Cardiac fibroblast (primary cell): ENCODE measurements at regions not wholly inside any gene's neighbourhood (a gene's known extent, or its start where the extent isn't known, plus 50 kb on each side); places are given as distances from the start of the nearest gene placed in this dataset.

ENCODE experiments used
- DNase-seq, 2 donors: peaks; one replicate each; pipeline versions ENCODE4 v3.0.0 to v3.0.0-alpha.2; 2010; ENCODE audit warnings: low read depth in 2 of 2
- H3K4me3 ChIP-seq, 2 donors: replicated peaks in 1 of 2; 1 replicate in 1 of 2; 2 replicates in 1 of 2; pipeline ENCODE4 v1.5.1; 2011; ENCODE audit warnings: low read depth in 2 of 2, low read length in 2 of 2, mild to moderate bottlenecking in 2 of 2, moderate library complexity in 1 of 2
- TF ChIP-seq, protein P1 (sequence below): IDR thresholded peaks from one replicate; pipeline ENCODE4 v1.5.1; 2011; ENCODE audit warnings: low read depth, mild to moderate bottlenecking, low read length, inconsistent platforms

DNA sequence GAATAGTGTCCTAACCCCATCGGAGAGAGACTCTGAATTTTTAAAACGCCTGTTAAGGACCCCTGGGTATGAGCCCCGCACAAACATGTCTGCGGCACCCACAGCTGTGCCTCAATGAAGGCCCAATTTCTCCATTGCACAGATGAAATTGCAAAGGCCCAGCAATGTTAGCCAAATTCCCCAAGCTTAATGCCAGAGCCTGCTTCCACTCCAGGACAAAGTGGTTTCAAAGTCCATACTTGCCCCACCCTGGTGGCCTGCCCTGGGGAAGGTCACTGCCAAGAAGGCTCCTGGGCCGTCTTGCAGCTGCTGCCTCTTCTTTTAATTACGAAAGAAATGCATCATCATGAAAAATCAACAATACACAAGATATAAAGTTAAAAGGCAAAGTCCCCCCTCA, 1179.7 kb downstream of the VRK1 start:
- no peak for DNase-seq
- TF ChIP-seq, protein P1, sequence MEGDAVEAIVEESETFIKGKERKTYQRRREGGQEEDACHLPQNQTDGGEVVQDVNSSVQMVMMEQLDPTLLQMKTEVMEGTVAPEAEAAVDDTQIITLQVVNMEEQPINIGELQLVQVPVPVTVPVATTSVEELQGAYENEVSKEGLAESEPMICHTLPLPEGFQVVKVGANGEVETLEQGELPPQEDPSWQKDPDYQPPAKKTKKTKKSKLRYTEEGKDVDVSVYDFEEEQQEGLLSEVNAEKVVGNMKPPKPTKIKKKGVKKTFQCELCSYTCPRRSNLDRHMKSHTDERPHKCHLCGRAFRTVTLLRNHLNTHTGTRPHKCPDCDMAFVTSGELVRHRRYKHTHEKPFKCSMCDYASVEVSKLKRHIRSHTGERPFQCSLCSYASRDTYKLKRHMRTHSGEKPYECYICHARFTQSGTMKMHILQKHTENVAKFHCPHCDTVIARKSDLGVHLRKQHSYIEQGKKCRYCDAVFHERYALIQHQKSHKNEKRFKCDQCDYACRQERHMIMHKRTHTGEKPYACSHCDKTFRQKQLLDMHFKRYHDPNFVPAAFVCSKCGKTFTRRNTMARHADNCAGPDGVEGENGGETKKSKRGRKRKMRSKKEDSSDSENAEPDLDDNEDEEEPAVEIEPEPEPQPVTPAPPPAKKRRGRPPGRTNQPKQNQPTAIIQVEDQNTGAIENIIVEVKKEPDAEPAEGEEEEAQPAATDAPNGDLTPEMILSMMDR = no peak
- H3K4me3 ChIP-seq = no peak overlapping the region

DNA sequence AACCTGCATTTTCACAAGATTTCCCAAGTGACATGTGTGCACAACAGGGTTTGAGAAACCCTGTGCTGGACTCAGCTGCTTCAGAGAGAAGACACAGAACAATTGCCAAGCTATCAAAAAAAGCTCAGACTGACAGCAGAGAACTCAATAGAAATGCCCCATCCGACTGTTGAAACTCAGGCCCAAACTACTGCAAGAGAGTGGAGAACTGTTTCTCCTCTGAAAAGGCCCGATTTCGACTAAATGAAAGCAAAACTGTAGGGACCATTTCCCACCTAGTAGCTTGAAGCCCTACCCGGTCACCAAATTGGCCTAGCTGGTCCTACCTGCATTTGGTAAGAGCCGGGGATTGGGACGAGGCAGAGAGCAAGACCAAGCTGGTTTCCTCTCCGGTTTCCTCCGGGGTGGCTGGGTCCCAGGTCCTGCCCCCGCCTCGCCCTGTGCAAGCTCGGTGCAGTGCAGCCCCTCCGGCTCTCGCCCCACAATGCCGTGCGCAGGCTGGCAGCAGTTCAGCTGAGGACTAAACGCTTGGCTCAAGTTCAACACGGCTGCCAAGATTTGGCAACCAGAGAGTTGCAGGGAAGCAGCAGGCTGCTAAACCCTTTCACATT, 1180.6 kb downstream of the VRK1 start:
- TF ChIP-seq, protein P1 = no peak
- no peak overlapping the region for H3K4me3 ChIP-seq
- peak in 1 of 2 donors; percentile 5 for DNase-seq

DNA sequence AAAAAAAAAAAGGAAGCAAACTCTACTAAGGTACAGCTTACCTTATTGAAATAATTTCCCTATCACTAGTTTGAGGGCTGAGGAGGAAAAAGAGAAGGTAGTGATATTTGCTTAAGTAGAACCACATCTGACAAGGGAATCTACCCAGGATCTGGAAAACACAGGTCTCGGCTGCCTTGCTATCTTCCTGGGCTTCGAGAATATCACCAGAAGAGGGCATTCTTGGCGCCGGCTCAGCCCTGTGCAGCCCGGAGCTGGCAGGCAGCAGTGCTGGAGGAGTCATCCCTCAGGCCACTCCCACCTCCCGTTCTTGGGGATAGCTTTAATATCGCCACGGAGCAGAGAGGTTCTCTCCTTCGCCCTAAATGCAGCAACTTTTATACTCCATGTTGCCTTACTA, 1181.2 kb downstream of the VRK1 start:
- TF ChIP-seq, protein P1 = no peak
- peak; percentile 2 to 7 for DNase-seq
- no peak overlapping the region for H3K4me3 ChIP-seq

DNA sequence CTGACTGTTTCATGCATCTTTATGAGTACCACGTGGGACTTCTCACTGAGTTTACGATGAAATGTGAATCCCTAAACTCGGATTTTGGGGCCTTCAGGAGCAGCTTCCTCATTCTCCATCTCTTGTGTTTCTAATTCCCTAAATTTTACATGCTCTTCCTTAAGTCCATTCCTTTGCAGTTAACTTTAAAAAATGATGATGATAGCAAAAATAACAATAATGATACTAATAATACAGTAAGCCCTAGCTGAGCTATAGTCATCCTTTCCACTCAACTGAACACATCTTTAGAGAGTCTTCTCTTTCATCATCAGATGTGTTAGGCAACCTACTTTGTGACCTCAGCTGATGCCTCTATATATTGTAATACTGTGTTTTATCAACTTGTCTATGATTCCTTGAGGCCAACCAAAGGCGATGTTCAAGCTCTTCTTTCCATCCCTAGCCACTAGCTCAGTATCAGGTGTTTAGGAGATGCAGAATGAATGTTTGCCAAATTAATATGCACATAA, 1196.4 kb downstream of the VRK1 start:
- no peak overlapping the region for H3K4me3 ChIP-seq
- TF ChIP-seq, protein P1 = no peak

DNA sequence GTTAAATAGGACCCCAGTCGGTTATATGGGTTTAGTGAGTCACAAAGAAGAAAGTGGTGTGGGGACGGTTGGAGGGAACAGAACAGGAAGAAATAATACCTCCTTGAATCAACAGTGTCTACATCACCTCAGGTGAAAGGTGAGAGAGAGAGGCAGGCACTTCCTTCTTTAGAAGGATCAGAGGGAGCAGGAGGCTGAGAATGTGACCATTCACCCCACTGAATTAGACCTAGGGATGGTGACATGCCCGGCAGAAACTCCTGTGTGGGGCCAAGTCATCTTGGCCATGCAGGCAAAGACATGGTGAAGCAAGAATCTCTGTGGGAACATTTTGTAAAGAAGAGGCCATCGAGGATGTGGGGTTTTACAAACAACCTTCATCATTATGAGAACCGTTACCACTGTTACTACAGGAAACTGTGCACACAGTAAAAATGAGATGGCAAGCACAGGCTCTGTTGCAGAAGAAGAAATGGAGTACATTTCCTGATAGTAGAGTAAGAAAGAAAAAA, 1196.9 kb downstream of the VRK1 start:
- no peak overlapping the region for H3K4me3 ChIP-seq
- TF ChIP-seq, protein P1 = no peak
- DNase-seq = no peak

More for the DNA sequence above, 1196.4 kb downstream of the VRK1 start:
- no peak for DNase-seq

DNA sequence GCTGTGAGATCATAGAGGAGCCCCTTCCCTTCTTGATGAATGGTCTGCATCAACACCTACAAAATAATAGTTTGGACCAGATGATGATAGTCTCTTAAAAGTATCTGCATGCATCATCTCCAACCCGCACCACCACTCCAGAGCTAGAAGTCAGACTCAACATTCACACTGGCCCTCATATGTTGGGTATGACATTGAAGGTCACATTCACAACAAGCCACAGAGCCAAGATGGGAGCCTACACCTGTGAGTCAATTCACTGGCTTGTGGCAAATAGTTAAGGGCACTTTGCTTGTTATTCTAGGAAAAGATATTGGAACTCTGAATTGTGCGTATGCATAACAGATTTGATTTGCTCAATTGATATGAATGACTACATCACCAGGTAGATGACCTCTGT, 1197.9 kb downstream of the VRK1 start:
- H3K4me3 ChIP-seq = no peak overlapping the region
- TF ChIP-seq, protein P1 = no peak
- DNase-seq = no peak

DNA sequence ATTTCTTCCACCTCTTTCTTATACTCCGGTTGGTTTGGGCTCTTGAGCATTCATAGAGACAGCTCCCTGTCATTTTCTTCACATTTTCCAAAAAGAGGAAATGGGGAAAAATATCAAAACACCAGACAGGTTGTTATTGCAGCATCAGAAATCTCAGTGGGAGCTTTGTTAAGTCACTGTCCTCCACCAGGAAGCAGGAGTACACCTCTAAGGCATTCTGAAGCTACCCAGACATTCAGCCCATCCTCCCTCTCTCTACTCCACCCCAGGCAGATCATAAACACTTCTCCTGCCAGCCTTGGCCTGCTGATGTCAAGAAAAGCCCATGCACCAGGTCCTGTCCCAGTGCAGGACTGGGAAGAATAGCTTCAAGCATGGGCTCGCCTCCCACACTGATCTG, 1198.3 kb downstream of the VRK1 start:
- no peak for DNase-seq
- H3K4me3 ChIP-seq = no peak overlapping the region
- TF ChIP-seq, protein P1 = no peak
